ENCODE measurements at regions not wholly inside any gene's neighbourhood (a gene's known extent, or its start where the extent isn't known, plus 50 kb on each side); places are given as distances from the start of the nearest gene placed in this dataset.

GRCh38 chr2:8550937-8551621, 130.8 kb upstream of the ID2 start:
- TF ChIP-seq CTCF (IDR thresholded peaks at IDR 0.05 in 2 of 3, conservative IDR thresholded peaks at IDR 0.05 in 1 of 3; ENCODE audit: borderline replicate concordance in 1 of 3, insufficient read depth in 1 of 3, low read depth in 2 of 3, low read length in 2 of 3) (no peak), MAX (IDR thresholded peaks at IDR 0.05) (no peak), POLR2AphosphoS5 (IDR thresholded peaks at IDR 0.05; ENCODE audit: low read depth, low read length) (no peak), ZFX (IDR thresholded peaks at IDR 0.05) (no peak), CEBPB (IDR thresholded peaks at IDR 0.05; ENCODE audit: low read depth) (no peak), EZH2phosphoT487 (IDR thresholded peaks at IDR 0.05; ENCODE audit: borderline replicate concordance) (no peak), RAD21 (IDR thresholded peaks at IDR 0.05; ENCODE audit: low read depth) (no peak), YY1 (IDR thresholded peaks at IDR 0.05; ENCODE audit: extremely low read depth, insufficient replicate concordance, low read depth, low read length) (no peak)
